GM20000 (cell line): ENCODE measurements at regions not wholly inside any gene's neighbourhood (a gene's known extent, or its start where the extent isn't known, plus 50 kb on each side); places are given as distances from the start of the nearest gene placed in this dataset.

Source experiments
- DNase-seq: peaks from one replicate; pipeline ENCODE4 v3.0.0; 2012; ENCODE audit warnings: low spot score
- TF ChIP-seq, protein P1 (sequence below): IDR thresholded peaks from 2 replicates; pipeline ENCODE4 v1.5.1; 2012; ENCODE audit warnings: mild to moderate bottlenecking, control low read depth; ENCODE audit errors: extremely low read depth, missing control alignments

DNA sequence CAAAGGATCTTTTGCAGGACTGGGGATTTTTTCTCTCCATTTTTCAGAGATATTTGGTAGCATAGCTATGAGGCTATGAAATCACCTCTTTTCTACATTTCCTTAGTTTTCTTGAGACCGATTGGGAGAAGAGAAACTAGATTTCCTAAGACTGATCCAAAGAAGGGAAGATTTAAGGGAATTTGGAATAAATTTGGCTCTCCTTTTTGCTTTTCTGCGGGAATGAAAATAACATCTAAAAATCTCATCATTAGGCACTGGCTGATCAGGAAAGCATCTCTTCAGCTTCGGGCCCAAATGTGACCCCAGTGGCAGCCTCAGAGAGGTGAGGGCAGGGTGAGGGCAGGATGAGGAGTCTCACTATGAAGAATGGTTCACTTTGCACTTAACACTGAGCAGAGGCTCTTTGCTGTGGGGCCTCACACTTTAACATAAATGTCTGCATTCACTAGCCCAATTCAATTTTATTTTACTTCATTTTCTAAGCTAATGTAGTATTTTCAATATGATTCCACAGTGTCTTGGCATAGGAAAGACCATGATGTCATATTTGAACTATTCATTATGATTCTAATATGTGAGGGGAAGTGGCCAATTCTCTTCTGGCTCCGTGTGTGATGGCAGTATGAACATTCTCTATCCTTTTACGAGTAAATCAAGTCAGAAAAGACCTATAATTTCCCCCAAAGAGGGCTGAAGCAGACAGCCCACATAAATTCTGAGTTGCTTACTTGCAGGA lies 193.2 kb downstream of the MEX3B start:
- TF ChIP-seq, protein P1, sequence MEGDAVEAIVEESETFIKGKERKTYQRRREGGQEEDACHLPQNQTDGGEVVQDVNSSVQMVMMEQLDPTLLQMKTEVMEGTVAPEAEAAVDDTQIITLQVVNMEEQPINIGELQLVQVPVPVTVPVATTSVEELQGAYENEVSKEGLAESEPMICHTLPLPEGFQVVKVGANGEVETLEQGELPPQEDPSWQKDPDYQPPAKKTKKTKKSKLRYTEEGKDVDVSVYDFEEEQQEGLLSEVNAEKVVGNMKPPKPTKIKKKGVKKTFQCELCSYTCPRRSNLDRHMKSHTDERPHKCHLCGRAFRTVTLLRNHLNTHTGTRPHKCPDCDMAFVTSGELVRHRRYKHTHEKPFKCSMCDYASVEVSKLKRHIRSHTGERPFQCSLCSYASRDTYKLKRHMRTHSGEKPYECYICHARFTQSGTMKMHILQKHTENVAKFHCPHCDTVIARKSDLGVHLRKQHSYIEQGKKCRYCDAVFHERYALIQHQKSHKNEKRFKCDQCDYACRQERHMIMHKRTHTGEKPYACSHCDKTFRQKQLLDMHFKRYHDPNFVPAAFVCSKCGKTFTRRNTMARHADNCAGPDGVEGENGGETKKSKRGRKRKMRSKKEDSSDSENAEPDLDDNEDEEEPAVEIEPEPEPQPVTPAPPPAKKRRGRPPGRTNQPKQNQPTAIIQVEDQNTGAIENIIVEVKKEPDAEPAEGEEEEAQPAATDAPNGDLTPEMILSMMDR = no peak
- DNase-seq = no peak

DNA sequence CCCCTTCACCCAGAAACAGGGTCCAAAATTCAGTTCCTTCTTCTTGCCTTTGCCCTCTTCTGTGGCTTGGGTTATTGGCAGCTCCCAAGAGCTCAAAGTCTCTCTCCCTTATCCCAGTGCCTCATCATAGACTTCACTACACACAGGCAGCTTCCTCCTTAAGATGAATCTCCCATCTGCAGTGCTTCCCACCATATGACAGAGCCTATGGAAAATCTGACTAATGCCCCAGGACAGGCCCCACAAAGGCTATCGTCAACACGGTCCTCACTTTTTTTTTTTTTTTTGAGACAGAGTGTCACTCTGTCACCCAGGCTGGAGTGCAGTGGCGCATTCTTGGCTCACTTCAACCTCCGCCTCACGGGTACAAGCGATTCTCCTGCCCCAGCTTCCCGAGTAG lies 194.1 kb downstream of the MEX3B start:
- no peak for DNase-seq
- TF ChIP-seq, protein P1 = no peak

DNA sequence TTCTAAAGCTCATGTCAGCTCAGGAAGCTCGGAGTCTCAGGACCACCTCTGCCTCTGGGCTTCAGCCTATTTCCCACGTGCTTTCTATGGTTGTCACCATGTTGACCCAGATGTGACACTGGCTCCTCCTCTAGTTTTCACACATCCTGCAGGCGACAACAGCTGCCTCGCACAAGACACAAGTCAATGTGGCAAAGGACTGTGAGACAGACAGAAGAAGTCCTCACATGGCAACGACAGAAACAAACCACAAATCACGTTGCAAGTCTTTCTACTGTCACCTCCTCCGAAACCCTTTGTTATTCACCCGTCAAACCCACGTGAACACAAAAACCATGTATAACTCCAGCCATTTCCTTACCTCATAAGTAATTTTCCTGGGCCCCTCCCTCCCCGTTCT lies 194.5 kb downstream of the MEX3B start:
- TF ChIP-seq, protein P1 = no peak

DNA sequence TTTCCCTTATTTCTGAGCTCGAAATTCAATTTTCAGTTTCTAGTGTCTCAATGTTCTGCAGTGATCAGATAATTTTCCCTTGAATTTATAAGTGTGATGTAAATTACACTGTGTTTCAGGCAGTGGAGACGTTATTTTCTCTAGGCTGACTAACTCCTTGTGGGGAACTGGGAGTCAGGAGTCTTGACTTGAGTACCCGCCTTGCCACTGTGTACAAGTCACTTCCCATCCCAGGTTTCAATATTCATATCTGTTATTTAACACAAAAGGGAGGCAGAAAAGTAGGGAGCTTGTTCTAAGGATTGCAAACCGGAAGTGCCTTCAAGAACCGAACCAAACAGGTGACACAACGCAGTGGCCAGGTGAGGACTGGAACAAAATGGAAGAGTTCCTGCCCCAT lies 196.5 kb downstream of the MEX3B start:
- TF ChIP-seq, protein P1 = no peak
- no peak for DNase-seq

More for the DNA sequence above, 194.5 kb downstream of the MEX3B start:
- no peak for DNase-seq

DNA sequence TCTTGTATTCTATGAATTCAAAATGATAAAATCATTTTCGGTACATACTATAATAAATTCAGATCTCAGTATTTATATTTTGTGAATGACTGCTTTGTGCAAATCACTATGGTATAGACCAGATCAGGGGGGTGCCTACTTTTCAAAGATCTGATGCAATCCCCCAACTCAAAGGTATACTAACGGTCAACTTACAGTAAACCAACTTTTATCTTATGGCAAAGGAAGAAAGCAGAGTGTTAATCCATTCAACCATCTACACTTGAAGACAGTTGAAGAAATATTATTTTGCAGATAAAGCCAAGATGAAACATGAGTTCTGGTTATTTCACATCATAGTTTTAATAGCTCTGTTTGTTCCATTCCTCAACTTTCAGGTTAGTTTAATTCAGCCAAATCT lies 197.1 kb downstream of the MEX3B start:
- TF ChIP-seq, protein P1 = no peak
- DNase-seq = no peak

DNA sequence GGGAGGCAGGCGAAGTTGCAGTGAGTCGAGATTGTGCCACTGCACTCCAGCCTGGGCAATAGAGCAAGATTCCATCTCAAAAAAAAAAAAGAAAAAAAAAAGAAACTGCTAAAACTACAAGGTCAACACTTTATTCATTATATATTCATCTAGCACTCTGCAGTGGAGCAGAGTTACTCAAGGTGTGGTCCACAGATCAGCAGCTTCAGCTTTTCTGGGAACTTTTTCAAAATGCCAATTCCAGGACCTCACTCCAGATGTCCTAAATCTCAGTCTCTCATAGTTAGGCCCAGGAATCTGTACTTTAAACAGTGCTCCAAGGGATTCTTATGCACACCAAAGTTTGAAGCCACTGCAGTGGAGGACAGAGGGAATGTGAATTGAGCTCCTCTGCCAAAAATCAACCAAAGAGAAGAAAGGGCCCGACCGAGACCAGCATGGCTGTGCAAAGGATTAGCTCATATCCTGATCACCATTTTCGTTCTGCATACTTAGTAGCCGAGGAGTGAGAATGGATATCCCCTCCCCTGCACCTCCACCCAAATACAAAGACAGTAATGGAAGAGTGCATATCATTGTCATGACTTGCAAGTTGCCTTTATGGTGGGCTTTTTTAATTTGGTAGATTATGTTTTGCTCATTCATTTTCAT lies 201.9 kb downstream of the MEX3B start:
- no peak for DNase-seq
- TF ChIP-seq, protein P1 = no peak

DNA sequence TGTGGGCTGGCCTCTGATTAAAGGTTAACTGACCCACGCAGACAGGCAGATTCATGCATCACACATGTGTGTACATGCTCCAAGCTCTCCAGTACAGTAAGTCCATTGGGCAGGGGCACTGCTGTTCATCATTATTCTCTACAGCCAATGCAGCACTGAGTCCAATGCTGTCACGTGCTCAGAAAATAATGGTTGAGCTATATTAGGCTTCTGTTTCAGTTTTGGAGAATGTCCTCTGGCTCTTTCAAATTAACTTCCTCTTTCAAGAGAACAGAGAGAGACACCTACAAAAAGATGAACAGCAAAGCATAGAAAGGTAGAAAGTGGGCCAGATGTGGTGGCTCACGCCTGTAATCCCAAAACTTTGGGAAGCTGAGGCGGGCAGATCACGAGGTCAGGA lies 202.6 kb downstream of the MEX3B start:
- DNase-seq = no peak
- TF ChIP-seq, protein P1 = no peak
